HG02938 (cell line): ENCODE measurements at regions not wholly inside any gene's neighbourhood (a gene's known extent, or its start where the extent isn't known, plus 50 kb on each side); places are given as distances from the start of the nearest gene placed in this dataset.

Experiments
- ATAC-seq: cut with Tn5 transposase; IDR thresholded peaks from one replicate; pipeline ENCODE4 v1.9.1; 2021; ENCODE audit warnings: mild to moderate bottlenecking, moderate library complexity; ENCODE audit not compliant: unreplicated experiment

- ATAC-seq: no peak
Measured at GRCh38 chr1:101748077-101748476, 248.6 kb downstream of the OLFM3 start.
